A673 (cell line): ENCODE measurements at regions not wholly inside any gene's neighbourhood (a gene's known extent, or its start where the extent isn't known, plus 50 kb on each side); places are given as distances from the start of the nearest gene placed in this dataset.

Experiments
- CTCF ChIP-seq: fragments of 300-800, 200-600 bp; sonication (generic); conservative IDR thresholded peaks from 2 replicates; pipeline ENCODE4 v1.5.1; 2017; ENCODE audit warnings: low read depth, mild to moderate bottlenecking, antibody characterized with exemption, low read length, moderate library complexity, mixed read lengths
- EZH2 ChIP-seq: fragments of 200-600 bp; sonication (generic); IDR thresholded peaks from 2 replicates; pipeline ENCODE4 v1.6.1; 2017; ENCODE audit warnings: borderline replicate concordance, low read depth, mild to moderate bottlenecking, mixed read lengths, antibody characterized with exemption, low read length; ENCODE audit not compliant: poor library complexity, severe bottlenecking

DNA sequence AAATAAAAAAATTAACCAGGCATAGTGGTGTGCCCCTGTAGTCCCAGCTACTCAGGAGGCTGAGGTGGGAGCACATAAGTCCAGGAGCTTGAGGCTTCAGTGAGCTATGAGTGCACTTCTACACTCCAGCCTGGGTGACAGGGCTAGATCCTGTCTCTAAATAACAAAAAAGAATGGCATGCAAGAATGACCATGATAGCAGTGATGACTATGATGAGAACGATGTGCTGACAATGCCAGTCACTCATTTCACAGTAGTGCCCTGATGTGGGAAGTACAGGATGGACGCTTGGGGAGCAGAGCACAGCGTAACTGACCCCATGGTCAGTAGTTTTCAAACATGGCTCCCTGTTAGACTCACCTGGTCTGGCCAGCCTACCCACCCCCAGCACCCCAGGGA lies 139.1 kb downstream of the VAPA start:
- TF ChIP-seq CTCF (no peak), EZH2 (no peak)
